ENCODE measurements at regions not wholly inside any gene's neighbourhood (a gene's known extent, or its start where the extent isn't known, plus 50 kb on each side); places are given as distances from the start of the nearest gene placed in this dataset.
A peak's percentile ranks its signal among the peaks of the same experiment; 100 is the strongest.

DNA sequence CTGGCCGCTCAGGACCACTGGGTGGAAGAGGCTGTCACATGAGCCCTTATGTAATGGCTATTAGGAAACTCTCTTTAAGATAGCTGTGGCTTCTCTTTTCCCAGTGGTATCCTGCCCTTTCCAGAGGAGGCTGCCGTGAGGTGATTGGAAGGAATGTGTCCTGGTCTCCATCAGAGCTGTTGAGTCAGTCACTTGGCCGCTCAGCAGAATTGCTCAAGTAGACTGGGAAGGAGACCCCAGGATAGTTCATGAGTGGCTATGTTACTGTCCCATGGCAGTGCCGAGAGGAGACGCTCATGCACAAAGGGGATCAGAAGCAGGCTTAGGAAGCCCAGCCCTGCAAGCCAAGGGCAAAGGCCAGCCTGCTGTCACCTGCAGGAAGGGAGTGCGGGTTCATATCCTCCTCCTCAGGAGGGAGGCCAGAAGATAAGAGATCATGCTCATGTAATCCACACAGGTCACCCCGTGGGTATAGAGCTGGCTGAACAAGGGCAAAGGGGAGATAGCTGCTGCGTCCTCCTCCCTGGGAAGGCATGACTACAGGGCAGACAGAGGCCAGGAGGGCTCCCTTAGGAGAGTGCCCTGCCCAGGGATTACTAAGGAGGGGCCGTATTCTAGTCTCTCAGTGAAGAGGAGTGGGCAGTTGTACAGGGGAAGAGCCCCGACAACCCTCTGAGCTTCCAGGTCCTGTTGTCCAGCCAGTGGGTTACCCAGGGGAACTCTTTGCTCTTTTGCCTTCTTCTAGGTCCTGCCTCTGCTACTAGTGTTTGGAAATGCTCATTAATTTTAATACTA lies 137.0 kb upstream of the MAX start:
- Histone ChIP-seq H3K27ac (peak overlapping the region; percentile 74 to 85), H3K4me2 (peak overlapping the region; percentile 64), H3K9me3 (no peaks in the 10 kb centered on the region; the same call in 2 of the 3 replicates), H3K4me1 (peaks cover 64% of the 10 kb centered on the region), H3K4me3 (no peak overlapping the region)
- no peak for FAIRE-seq
- peak in 1 of 2 experiments; percentile 5; a peak in 2 of 6 replicates for ATAC-seq
- 69% methylated on average over 10 of the region's 10 CpGs for WGBS (ENCODE audit: missing lambda C conversion rate)
- TF ChIP-seq JUNB (IDR thresholded peaks at IDR 0.05) (no peak), MAFK (IDR thresholded peaks at IDR 0.05; ENCODE audit: partially characterized antibody) (no peak), CTCF (IDR thresholded peaks at IDR 0.05) (no peak), HOXB5 (CRISPR knock-in tag; IDR thresholded peaks at IDR 0.05) (no peak), RNF2 (IDR thresholded peaks at IDR 0.05; ENCODE audit: borderline replicate concordance, low read depth) (no peak), HOXA7 (CRISPR knock-in tag; IDR thresholded peaks at IDR 0.05) (no peak), MYC (IDR thresholded peaks at IDR 0.05; ENCODE audit: borderline replicate concordance, low read length) (no peak), RFX5 (IDR thresholded peaks at IDR 0.05) (no peak), FOSL2 (IDR thresholded peaks at IDR 0.05) (no peak), FOSL2 (CRISPR knock-in tag; IDR thresholded peaks at IDR 0.05) (no peak), TP53 (CRISPR knock-in tag; IDR thresholded peaks at IDR 0.05) (no peak)
- TF ChIP-seq, protein P1, sequence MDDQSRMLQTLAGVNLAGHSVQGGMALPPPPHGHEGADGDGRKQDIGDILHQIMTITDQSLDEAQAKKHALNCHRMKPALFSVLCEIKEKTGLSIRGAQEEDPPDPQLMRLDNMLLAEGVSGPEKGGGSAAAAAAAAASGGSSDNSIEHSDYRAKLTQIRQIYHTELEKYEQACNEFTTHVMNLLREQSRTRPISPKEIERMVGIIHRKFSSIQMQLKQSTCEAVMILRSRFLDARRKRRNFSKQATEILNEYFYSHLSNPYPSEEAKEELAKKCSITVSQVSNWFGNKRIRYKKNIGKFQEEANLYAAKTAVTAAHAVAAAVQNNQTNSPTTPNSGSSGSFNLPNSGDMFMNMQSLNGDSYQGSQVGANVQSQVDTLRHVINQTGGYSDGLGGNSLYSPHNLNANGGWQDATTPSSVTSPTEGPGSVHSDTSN (IDR thresholded peaks at IDR 0.05) = no peak
- TF ChIP-seq, protein P2, sequence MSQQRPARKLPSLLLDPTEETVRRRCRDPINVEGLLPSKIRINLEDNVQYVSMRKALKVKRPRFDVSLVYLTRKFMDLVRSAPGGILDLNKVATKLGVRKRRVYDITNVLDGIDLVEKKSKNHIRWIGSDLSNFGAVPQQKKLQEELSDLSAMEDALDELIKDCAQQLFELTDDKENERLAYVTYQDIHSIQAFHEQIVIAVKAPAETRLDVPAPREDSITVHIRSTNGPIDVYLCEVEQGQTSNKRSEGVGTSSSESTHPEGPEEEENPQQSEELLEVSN (IDR thresholded peaks at IDR 0.05; ENCODE audit: borderline replicate concordance, low read depth) = no peak
- no peak for DNase-seq (ENCODE audit: low read depth in 1 of 2, low spot score in 1 of 2)
- POLR2A ChIA-PET = interaction anchor here (3.1 kb wide), 1 partner anchor 172 kb away, joined by 21 read pairs; the partner anchor contains the start of gene FUT8
- CTCF ChIA-PET = interaction anchor here (1.5 to 2.3 kb wide), 5 partner anchors 10 to 176 kb away, joined by 3 to 7 read pairs (median 7); no protein-coding TSS in a partner anchor

- no peak for DNase-seq (ENCODE audit: low read depth in 1 of 2, low spot score in 1 of 2)
- ATAC-seq = no peak
- POLR2A ChIA-PET = interaction anchor here (3.1 kb wide), 1 partner anchor 172 kb away, joined by 21 read pairs; the partner anchor contains the start of gene FUT8
- 100% methylated on average over 1 of the region's 1 CpG for WGBS (ENCODE audit: missing lambda C conversion rate)
- TF ChIP-seq FOSB (CRISPR knock-in tag; IDR thresholded peaks at IDR 0.05) (no peak), TP53 (CRISPR knock-in tag; IDR thresholded peaks at IDR 0.05) (no peak), MYC (IDR thresholded peaks at IDR 0.05; ENCODE audit: borderline replicate concordance, low read length) (no peak), MAFK (IDR thresholded peaks at IDR 0.05; ENCODE audit: partially characterized antibody) (no peak), HOXA7 (CRISPR knock-in tag; IDR thresholded peaks at IDR 0.05) (no peak), RCOR1 (IDR thresholded peaks at IDR 0.05; ENCODE audit: low read depth, low read length) (no peak), ATOH8 (CRISPR knock-in tag; IDR thresholded peaks at IDR 0.05; ENCODE audit: low read depth) (no peak), NPAS2 (CRISPR knock-in tag; IDR thresholded peaks at IDR 0.05; ENCODE audit: borderline replicate concordance) (no peak), HDAC2 (IDR thresholded peaks at IDR 0.05) (no peak), ZNF302 (CRISPR knock-in tag; IDR thresholded peaks at IDR 0.05) (no peak), GATA3 (IDR thresholded peaks at IDR 0.05; ENCODE audit: borderline replicate concordance) (no peak)
- Histone ChIP-seq H3K4me3 (no peak overlapping the region), H3K27ac (peak overlapping the region; percentile 74 to 85; a peak in 5 of 6 replicates), H3K4me2 (no peak overlapping the region; the same call in 2 of the 3 replicates), H3K4me1 (peaks cover 69% of the 10 kb centered on the region), H3K9me3 (no peaks in the 10 kb centered on the region; the same call in 2 of the 3 replicates)
- CTCF ChIA-PET = interaction anchor here (1.5 to 2.3 kb wide), 4 partner anchors 11 to 175 kb away, joined by 7 read pairs; no protein-coding TSS in a partner anchor
- FAIRE-seq = no peak
Observed at GRCh38 chr14:65239938-65240296, 137.6 kb upstream of the MAX start.

Data from A549 (cell line).